Upper lobe of left lung (tissue), 6 donors: ENCODE measurements at regions not wholly inside any gene's neighbourhood (a gene's known extent, or its start where the extent isn't known, plus 50 kb on each side); places are given as distances from the start of the nearest gene placed in this dataset.

Experiments used
- ATAC-seq, 2 donors: fragments of 200-7000 bp; cut with Tn5 transposase; one replicate each; pipeline ENCODE4 v1.9.1; 2022; ENCODE audit warnings: mild to moderate bottlenecking in 2 of 2, moderate library complexity in 2 of 2; ENCODE audit not compliant: low FRiP score in 2 of 2
- DNase-seq, 2 donors: peaks; one replicate each; pipeline ENCODE4 v3.0.0-alpha.2; 2019 to 2020
- H3K27ac ChIP-seq, 4 donors: fragments of 200-600 bp; sonication (generic); one replicate each; pipeline ENCODE4 v1.5.1; 2016 to 2019
- H3K27me3 ChIP-seq, 4 donors: fragments of 200-600 bp; sonication (generic); one replicate each; pipeline ENCODE4 v1.5.1; 2017 to 2019
- H3K36me3 ChIP-seq, 4 donors: fragments of 200-600 bp; sonication (generic); one replicate each; pipeline ENCODE4 v1.5.1; 2016 to 2019
- H3K4me1 ChIP-seq, 4 donors: fragments of 200-600 bp; sonication (generic); one replicate each; pipeline ENCODE4 v1.5.1; 2018 to 2019
- H3K4me3 ChIP-seq, 4 donors: fragments of 200-600 bp; sonication (generic); one replicate each; pipeline ENCODE4 v1.5.1; 2017 to 2019; ENCODE audit warnings: mild to moderate bottlenecking in 2 of 4, moderate library complexity in 1 of 4
- H3K9me3 ChIP-seq, 4 donors: fragments of 200-600 bp; sonication (generic); one replicate each; pipeline ENCODE4 v1.5.1; 2018 to 2019
- EP300 ChIP-seq, 4 donors: sonication (generic); formaldehyde crosslinking; IDR thresholded peaks; one replicate each; pipeline ENCODE4 v1.5.1; 2017; ENCODE audit warnings: antibody characterized with exemption in 4 of 4, control low read depth in 2 of 4
- POLR2A ChIP-seq, 4 donors: fragments of 450-650 bp; IDR thresholded peaks; one replicate each; pipeline ENCODE4 v1.5.1; 2016 to 2017; ENCODE audit warnings: antibody characterized with exemption in 4 of 4, mild to moderate bottlenecking in 2 of 4
- POLR2AphosphoS5 ChIP-seq, 2 donors: sonication (generic); formaldehyde crosslinking; IDR thresholded peaks; one replicate each; pipeline ENCODE4 v1.5.1; 2017; ENCODE audit warnings: antibody characterized with exemption in 2 of 2
- WGBS, 2 donors: methylation state at CpG; one replicate each; pipeline ENCODE4 v1.1.5; 2017 to 2018; 5-methylcytosine and 5-hydroxymethylcytosine counted together
- TF ChIP-seq, protein P1 (sequence below), 6 experiments: fragments of 450-650 bp in 4 of 6; fragments of 200-600 bp in 2 of 6; sonication (generic) in 2 of 6; IDR thresholded peaks; one replicate each; pipeline ENCODE4 v1.5.1; 2016 to 2019; ENCODE audit warnings: antibody characterized with exemption in 6 of 6
- donor health status: DM: no; HTN: no; CAD: no; lungs with moderate emphysema.
- donor health status: DM: no; HTN: yes; CAD: no; lungs with severe emphysema.

GRCh38 chr4:112076919-112077608, 68.2 kb upstream of the FAM241A start:
- Histone ChIP-seq H3K27ac (no peak overlapping the region), H3K27me3 (no peaks in the 10 kb centered on the region), H3K9me3 (no peaks in the 10 kb centered on the region), H3K36me3 (no peaks in the 10 kb centered on the region), H3K4me1 (no peaks in the 10 kb centered on the region), H3K4me3 (no peak overlapping the region)
- TF ChIP-seq, protein P1, sequence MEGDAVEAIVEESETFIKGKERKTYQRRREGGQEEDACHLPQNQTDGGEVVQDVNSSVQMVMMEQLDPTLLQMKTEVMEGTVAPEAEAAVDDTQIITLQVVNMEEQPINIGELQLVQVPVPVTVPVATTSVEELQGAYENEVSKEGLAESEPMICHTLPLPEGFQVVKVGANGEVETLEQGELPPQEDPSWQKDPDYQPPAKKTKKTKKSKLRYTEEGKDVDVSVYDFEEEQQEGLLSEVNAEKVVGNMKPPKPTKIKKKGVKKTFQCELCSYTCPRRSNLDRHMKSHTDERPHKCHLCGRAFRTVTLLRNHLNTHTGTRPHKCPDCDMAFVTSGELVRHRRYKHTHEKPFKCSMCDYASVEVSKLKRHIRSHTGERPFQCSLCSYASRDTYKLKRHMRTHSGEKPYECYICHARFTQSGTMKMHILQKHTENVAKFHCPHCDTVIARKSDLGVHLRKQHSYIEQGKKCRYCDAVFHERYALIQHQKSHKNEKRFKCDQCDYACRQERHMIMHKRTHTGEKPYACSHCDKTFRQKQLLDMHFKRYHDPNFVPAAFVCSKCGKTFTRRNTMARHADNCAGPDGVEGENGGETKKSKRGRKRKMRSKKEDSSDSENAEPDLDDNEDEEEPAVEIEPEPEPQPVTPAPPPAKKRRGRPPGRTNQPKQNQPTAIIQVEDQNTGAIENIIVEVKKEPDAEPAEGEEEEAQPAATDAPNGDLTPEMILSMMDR (IDR thresholded peaks at IDR 0.05) = no peak
- TF ChIP-seq POLR2A (IDR thresholded peaks at IDR 0.05) = no peak
- no peak for TF ChIP-seq EP300 (IDR thresholded peaks at IDR 0.05)
- TF ChIP-seq POLR2AphosphoS5 (IDR thresholded peaks at IDR 0.05) = no peak
- WGBS, 2 donors = 94 to 97% methylated on average over 6 of the region's 6 CpGs
- DNase-seq (peak in 1 of 2 donors; percentile 16), ATAC-seq (peak in 1 of 2 donors; percentile 53)

DNA sequence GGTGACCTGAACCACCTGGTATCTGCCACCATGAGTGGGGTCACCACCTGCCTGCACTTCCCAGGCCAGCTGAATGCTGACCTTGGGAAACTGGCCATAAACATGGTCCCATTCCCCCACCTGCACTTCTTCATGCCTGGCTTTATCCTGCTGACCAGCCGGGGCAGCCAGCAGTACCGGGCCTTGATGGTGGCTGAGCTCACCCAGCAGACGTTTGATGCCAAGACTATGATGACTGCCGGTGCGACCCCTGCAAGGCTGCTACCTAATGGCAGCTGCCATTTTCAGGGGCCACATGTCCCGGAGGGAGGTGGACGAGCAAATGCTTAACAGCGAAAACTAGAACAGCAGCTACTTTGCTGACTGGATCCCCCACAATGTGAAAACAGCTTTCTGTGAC, 67.5 kb upstream of the FAM241A start:
- Histone ChIP-seq H3K27me3 (no peaks in the 10 kb centered on the region), H3K27ac (no peak overlapping the region), H3K4me1 (no peaks in the 10 kb centered on the region), H3K4me3 (no peak overlapping the region), H3K36me3 (no peaks in the 10 kb centered on the region), H3K9me3 (no peaks in the 10 kb centered on the region)
- ATAC-seq (no peak), DNase-seq (peak in 1 of 2 donors; percentile 25)
- TF ChIP-seq EP300 (IDR thresholded peaks at IDR 0.05) (no peak), POLR2A (IDR thresholded peaks at IDR 0.05) (no peak), POLR2AphosphoS5 (IDR thresholded peaks at IDR 0.05) (no peak)
- TF ChIP-seq, protein P1 (IDR thresholded peaks at IDR 0.05) = no peak
- 91 to 97% methylated on average over 8 of the region's 8 CpGs for WGBS, 2 donors

DNA sequence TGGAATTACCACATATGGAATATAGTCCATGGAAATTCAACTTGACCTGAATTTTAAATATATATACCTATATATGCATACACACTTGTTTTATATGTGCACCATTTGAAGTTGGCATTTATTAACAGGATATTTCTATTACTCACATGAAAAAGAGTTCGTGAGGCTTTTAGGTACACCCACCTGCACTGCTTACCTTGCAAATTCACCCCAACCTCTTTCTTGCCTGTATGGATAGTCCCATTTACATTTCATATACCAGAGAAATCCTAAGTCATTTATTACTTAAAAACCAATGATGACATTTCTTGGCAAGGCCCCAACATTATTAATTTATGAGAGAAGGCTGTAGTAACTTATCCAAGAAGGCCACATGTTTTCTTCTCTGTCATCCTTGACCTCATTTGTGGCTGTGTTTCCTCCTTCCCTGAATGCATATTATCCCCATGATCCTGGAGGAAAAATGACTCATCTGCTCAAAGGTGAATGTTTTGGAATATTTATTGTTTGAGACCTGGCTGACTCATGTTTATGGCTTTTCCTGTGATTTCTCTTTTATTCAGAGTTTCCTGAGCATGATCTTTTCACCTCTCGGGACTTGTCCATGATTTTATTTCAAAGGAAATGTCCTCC, 62.2 kb upstream of the FAM241A start:
- Histone ChIP-seq H3K9me3 (no peaks in the 10 kb centered on the region), H3K27ac (no peak overlapping the region), H3K4me1 (no peaks in the 10 kb centered on the region), H3K4me3 (no peak overlapping the region), H3K36me3 (no peaks in the 10 kb centered on the region), H3K27me3 (no peaks in the 10 kb centered on the region)
- DNase-seq (no peak), ATAC-seq (no peak)
- TF ChIP-seq POLR2AphosphoS5 (IDR thresholded peaks at IDR 0.05) = no peak
- no peak for TF ChIP-seq POLR2A (IDR thresholded peaks at IDR 0.05)
- TF ChIP-seq, protein P1 (IDR thresholded peaks at IDR 0.05) = no peak
- TF ChIP-seq EP300 (IDR thresholded peaks at IDR 0.05) = no peak
- 72% methylated on average over 2 of the region's 2 CpGs for WGBS, 2 donors

DNA sequence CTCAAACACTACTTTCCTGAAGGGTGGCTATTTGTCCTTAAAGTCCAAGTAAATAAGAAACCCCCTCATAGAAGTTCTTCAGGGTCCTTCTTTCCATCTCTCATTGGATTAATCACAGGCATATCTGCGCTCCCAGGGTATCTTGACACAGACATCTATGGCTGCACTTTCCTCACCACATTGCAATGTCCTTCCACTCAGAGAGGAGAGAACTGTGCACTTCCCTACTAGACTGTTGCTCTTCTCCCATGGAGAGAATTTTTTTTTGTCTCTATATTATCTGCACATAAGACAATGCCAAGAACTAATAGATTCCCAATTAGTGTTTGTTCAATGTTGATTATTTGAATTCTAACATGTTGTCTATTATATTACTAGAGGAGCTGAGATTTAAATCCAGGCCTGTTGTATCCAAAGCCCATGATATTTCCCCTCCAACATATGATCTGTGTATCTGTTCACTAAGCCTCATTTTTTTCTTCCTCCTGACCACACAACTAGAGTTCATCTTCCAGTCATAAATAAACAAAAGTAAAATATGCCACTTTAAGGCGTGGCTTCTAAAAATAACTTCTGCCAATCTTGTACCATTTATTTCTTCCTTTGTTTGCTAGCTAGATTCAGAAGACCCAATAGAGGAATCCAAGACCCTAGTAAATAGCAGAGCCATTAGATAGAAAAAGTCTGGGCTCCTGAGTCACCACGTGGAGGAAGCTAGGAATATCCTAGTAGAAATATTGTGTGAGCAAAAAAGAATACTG, 61.5 kb upstream of the FAM241A start:
- no peaks in the 10 kb centered on the region for H3K36me3 ChIP-seq
- no peaks in the 10 kb centered on the region for H3K9me3 ChIP-seq
- ATAC-seq (no peak), DNase-seq (no peak)
- H3K4me3 ChIP-seq = no peak overlapping the region
- no peaks in the 10 kb centered on the region for H3K4me1 ChIP-seq
- 63 to 73% methylated on average over 3 of the region's 3 CpGs for WGBS, 2 donors
- H3K27ac ChIP-seq = no peak overlapping the region
- no peaks in the 10 kb centered on the region for H3K27me3 ChIP-seq
- no peak for TF ChIP-seq EP300 (IDR thresholded peaks at IDR 0.05)
- no peak for TF ChIP-seq POLR2A (IDR thresholded peaks at IDR 0.05)
- TF ChIP-seq POLR2AphosphoS5 (IDR thresholded peaks at IDR 0.05) = no peak
- TF ChIP-seq, protein P1 (IDR thresholded peaks at IDR 0.05) = no peak
